ENCODE measurements at regions not wholly inside any gene's neighbourhood (a gene's known extent, or its start where the extent isn't known, plus 50 kb on each side); places are given as distances from the start of the nearest gene placed in this dataset.

GRCh38 chr2:6401301-6401700 lies 464.4 kb downstream of the CMPK2 start:
- no peak overlapping the region for H3K4me3 ChIP-seq (ENCODE audit: control insufficient read depth, low read depth, low read length)
- DNase-seq (ENCODE audit: low read depth): peak; percentile 33
- no peak for TF ChIP-seq CTCF (conservative IDR thresholded peaks at IDR 0.05; ENCODE audit: control insufficient read depth, insufficient read depth, low read depth, low read length)

- TF ChIP-seq CTCF (conservative IDR thresholded peaks at IDR 0.05; ENCODE audit: control insufficient read depth, insufficient read depth, low read depth, low read length): no peak
- no peak overlapping the region for H3K4me3 ChIP-seq (ENCODE audit: control insufficient read depth, low read depth, low read length)
- no peak for DNase-seq (ENCODE audit: low read depth)
Observed at GRCh38 chr2:6408057-6408456, 457.6 kb downstream of the CMPK2 start.

- DNase-seq (ENCODE audit: low read depth): no peak
- TF ChIP-seq CTCF (conservative IDR thresholded peaks at IDR 0.05; ENCODE audit: control insufficient read depth, insufficient read depth, low read depth, low read length): no peak
- H3K4me3 ChIP-seq (ENCODE audit: control insufficient read depth, low read depth, low read length): no peak overlapping the region
Observed at GRCh38 chr2:6410313-6410712, 455.4 kb downstream of the CMPK2 start.

GRCh38 chr2:6412533-6413091 lies 453.1 kb downstream of the CMPK2 start:
- DNase-seq (ENCODE audit: low read depth): peak; percentile 23
- H3K4me3 ChIP-seq (ENCODE audit: control insufficient read depth, low read depth, low read length): no peak overlapping the region
- no peak for TF ChIP-seq CTCF (conservative IDR thresholded peaks at IDR 0.05; ENCODE audit: control insufficient read depth, insufficient read depth, low read depth, low read length)

GRCh38 chr2:6417050-6417449 lies 448.7 kb downstream of the CMPK2 start:
- DNase-seq (ENCODE audit: low read depth): no peak
- no peak overlapping the region for H3K4me3 ChIP-seq (ENCODE audit: control insufficient read depth, low read depth, low read length)
- no peak for TF ChIP-seq CTCF (conservative IDR thresholded peaks at IDR 0.05; ENCODE audit: control insufficient read depth, insufficient read depth, low read depth, low read length)

- TF ChIP-seq CTCF (conservative IDR thresholded peaks at IDR 0.05; ENCODE audit: control insufficient read depth, insufficient read depth, low read depth, low read length): no peak
- DNase-seq (ENCODE audit: low read depth): no peak
- no peak overlapping the region for H3K4me3 ChIP-seq (ENCODE audit: control insufficient read depth, low read depth, low read length)
Observed at GRCh38 chr2:6418291-6418690, 447.4 kb downstream of the CMPK2 start.
